Fibroblast of lung (primary cell): ENCODE measurements at regions not wholly inside any gene's neighbourhood (a gene's known extent, or its start where the extent isn't known, plus 50 kb on each side); places are given as distances from the start of the nearest gene placed in this dataset.

Source experiments
- DNase-seq, 2 donors: peaks; one replicate each; pipeline versions ENCODE4 v3.0.0 to v3.0.0-alpha.2; 2010; ENCODE audit warnings: low read depth in 2 of 2
- H2AFZ ChIP-seq: 2 replicates; pipeline ENCODE4 v1.5.1; 2012; ENCODE audit warnings: low read length, control low read depth, inconsistent platforms
- H3K27ac ChIP-seq: 2 replicates; pipeline ENCODE4 v1.5.1; 2011; ENCODE audit warnings: low read length, control low read depth; ENCODE audit not compliant: insufficient read depth
- H3K27me3 ChIP-seq: 2 replicates; pipeline ENCODE4 v1.5.1; 2011; ENCODE audit warnings: mild to moderate bottlenecking, low read length; ENCODE audit not compliant: control insufficient read depth, insufficient read depth
- H3K36me3 ChIP-seq: 2 replicates; pipeline ENCODE4 v1.5.1; 2011; ENCODE audit warnings: low read length; ENCODE audit not compliant: control insufficient read depth, insufficient read depth
- H3K4me1 ChIP-seq: 2 replicates; pipeline ENCODE4 v1.5.1; 2011; ENCODE audit warnings: low read length; ENCODE audit not compliant: control insufficient read depth, insufficient read depth; ENCODE audit errors: extremely low read depth
- H3K4me2 ChIP-seq: 2 replicates; pipeline ENCODE4 v1.5.1; 2011; ENCODE audit warnings: low read length, control low read depth; ENCODE audit not compliant: insufficient read depth; ENCODE audit errors: extremely low read depth
- H3K4me3 ChIP-seq, 4 experiments: fragments of 200-600 bp in 1 of 4; sonication (generic) in 1 of 4; replicated peaks in 1 of 4; 2 replicates each; pipeline ENCODE4 v1.5.1; 2011 to 2016; ENCODE audit warnings: low read length in 4 of 4, low read depth in 3 of 4, mild to moderate bottlenecking in 3 of 4, control low read depth in 2 of 4, inconsistent platforms in 1 of 4, mixed read lengths in 1 of 4; ENCODE audit not compliant: insufficient read depth in 1 of 4; ENCODE audit errors: control extremely low read depth in 1 of 4
- H3K79me2 ChIP-seq: 2 replicates; pipeline ENCODE4 v1.5.1; 2012; ENCODE audit warnings: mild to moderate bottlenecking, low read length, inconsistent platforms; ENCODE audit not compliant: control insufficient read depth, insufficient read depth
- H3K9ac ChIP-seq: 2 replicates; pipeline ENCODE4 v1.5.1; 2011; ENCODE audit warnings: mild to moderate bottlenecking, low read length, control low read depth; ENCODE audit not compliant: insufficient read depth
- H3K9me3 ChIP-seq: 2 replicates; pipeline ENCODE4 v1.5.1; 2012; ENCODE audit warnings: low read depth, low read length; ENCODE audit not compliant: control insufficient read depth, insufficient read depth
- H4K20me1 ChIP-seq: 2 replicates; pipeline ENCODE4 v1.5.1; 2011; ENCODE audit warnings: low read length; ENCODE audit not compliant: control insufficient read depth, insufficient read depth; ENCODE audit errors: extremely low read depth
- EZH2 ChIP-seq: IDR thresholded peaks from 2 replicates; pipeline ENCODE4 v1.5.1; 2012; ENCODE audit warnings: low read length, control low read depth, mild to moderate bottlenecking; ENCODE audit errors: missing control alignments
- TF ChIP-seq, protein P1 (sequence below), 2 donors: IDR thresholded peaks in 1 of 2; conservative IDR thresholded peaks in 1 of 2; 1 replicate in 1 of 2; 2 replicates in 1 of 2; pipeline ENCODE4 v1.5.1; 2011 to 2012; ENCODE audit warnings: low read length in 2 of 2, control low read depth in 1 of 2, inconsistent platforms in 1 of 2, low read depth in 1 of 2, mild to moderate bottlenecking in 1 of 2

DNA sequence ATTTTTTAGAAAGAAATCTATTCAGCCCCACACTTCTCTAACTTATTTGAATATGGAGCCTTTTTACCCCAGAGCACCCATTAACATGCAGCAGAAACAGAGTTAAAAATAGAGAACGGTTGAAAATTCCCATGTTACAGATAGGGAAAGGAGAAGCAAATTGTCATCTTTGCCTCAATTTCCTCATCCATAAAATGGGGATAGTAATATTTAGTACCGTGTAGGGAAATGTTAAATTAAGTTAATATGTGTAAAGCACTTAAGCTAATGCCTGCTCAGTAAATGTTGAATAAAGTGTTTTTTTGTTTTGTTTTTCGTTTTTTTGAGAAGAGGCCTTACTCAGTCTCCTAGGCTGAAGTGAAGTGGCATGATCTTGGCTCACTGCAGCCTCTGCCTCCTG is 50.3 kb downstream of the NAV1 start:
- TF ChIP-seq, protein P1, sequence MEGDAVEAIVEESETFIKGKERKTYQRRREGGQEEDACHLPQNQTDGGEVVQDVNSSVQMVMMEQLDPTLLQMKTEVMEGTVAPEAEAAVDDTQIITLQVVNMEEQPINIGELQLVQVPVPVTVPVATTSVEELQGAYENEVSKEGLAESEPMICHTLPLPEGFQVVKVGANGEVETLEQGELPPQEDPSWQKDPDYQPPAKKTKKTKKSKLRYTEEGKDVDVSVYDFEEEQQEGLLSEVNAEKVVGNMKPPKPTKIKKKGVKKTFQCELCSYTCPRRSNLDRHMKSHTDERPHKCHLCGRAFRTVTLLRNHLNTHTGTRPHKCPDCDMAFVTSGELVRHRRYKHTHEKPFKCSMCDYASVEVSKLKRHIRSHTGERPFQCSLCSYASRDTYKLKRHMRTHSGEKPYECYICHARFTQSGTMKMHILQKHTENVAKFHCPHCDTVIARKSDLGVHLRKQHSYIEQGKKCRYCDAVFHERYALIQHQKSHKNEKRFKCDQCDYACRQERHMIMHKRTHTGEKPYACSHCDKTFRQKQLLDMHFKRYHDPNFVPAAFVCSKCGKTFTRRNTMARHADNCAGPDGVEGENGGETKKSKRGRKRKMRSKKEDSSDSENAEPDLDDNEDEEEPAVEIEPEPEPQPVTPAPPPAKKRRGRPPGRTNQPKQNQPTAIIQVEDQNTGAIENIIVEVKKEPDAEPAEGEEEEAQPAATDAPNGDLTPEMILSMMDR (conservative IDR thresholded peaks at IDR 0.05 in 1 of 2, IDR thresholded peaks at IDR 0.05 in 1 of 2; ENCODE audit: low read depth in 1 of 2, low read length in 2 of 2): no peak
- no peak for TF ChIP-seq EZH2
- H2AFZ ChIP-seq: no peak overlapping the region
- H3K27ac ChIP-seq: no peak overlapping the region
- H4K20me1 ChIP-seq: no peaks in the 10 kb centered on the region
- DNase-seq: no peak
- no peaks in the 10 kb centered on the region for H3K79me2 ChIP-seq
- no peaks in the 10 kb centered on the region for H3K9me3 ChIP-seq
- peaks cover 3% of the 10 kb centered on the region for H3K36me3 ChIP-seq
- no peak overlapping the region for H3K9ac ChIP-seq
- peaks cover 24% of the 10 kb centered on the region for H3K4me1 ChIP-seq
- H3K27me3 ChIP-seq: no peaks in the 10 kb centered on the region
- H3K4me2 ChIP-seq: no peak overlapping the region
- H3K4me3 ChIP-seq: no peak overlapping the region

- Histone ChIP-seq H3K9me3 (no peaks in the 10 kb centered on the region), H3K36me3 (peaks cover 3% of the 10 kb centered on the region), H3K27ac (no peak overlapping the region), H3K4me3 (no peak overlapping the region), H3K4me1 (peaks cover 14% of the 10 kb centered on the region), H3K27me3 (no peaks in the 10 kb centered on the region), H3K4me2 (no peak overlapping the region), H2AFZ (no peak overlapping the region), H4K20me1 (no peaks in the 10 kb centered on the region), H3K9ac (no peak overlapping the region), H3K79me2 (peaks cover 3% of the 10 kb centered on the region)
- no peak for DNase-seq
- TF ChIP-seq, protein P1 (conservative IDR thresholded peaks at IDR 0.05 in 1 of 2, IDR thresholded peaks at IDR 0.05 in 1 of 2; ENCODE audit: low read depth in 1 of 2, low read length in 2 of 2): no peak
- TF ChIP-seq EZH2: no peak
Observed at GRCh38 chr1:201590474-201590873, 51.5 kb downstream of the NAV1 start.

DNA sequence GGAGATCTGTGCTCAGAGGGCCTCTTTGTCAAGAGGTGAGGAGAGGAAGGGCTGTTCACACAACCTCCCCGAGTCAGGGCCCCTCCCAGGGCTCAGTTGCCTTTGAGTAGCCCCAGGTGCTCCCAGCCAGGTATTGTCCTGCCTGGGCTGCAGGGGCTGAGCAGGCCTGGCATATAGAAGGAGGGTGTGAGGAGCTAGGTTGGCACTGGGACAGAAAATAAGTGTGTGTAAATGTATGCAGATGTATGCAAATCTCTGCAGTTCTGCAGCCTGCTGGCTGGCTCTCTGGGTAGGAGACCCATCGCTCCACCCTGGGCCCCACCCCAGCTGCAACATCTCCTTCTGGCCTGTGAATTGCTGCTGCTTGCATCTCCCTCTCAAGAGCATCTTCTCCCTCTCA is 52.4 kb downstream of the NAV1 start:
- DNase-seq: no peak
- Histone ChIP-seq H2AFZ (no peak overlapping the region), H3K9ac (no peak overlapping the region), H4K20me1 (no peaks in the 10 kb centered on the region), H3K9me3 (no peaks in the 10 kb centered on the region), H3K27ac (no peak overlapping the region), H3K4me1 (peaks cover 11% of the 10 kb centered on the region), H3K27me3 (no peaks in the 10 kb centered on the region), H3K4me2 (no peak overlapping the region), H3K4me3 (no peak overlapping the region), H3K79me2 (peaks cover 3% of the 10 kb centered on the region), H3K36me3 (peaks cover 3% of the 10 kb centered on the region)
- no peak for TF ChIP-seq EZH2
- TF ChIP-seq, protein P1 (conservative IDR thresholded peaks at IDR 0.05 in 1 of 2, IDR thresholded peaks at IDR 0.05 in 1 of 2; ENCODE audit: low read depth in 1 of 2, low read length in 2 of 2): no peak
